Inflammatory macrophage treated with lipopolysaccharide for 4 hours (primary cell): ENCODE measurements at regions not wholly inside any gene's neighbourhood (a gene's known extent, or its start where the extent isn't known, plus 50 kb on each side); places are given as distances from the start of the nearest gene placed in this dataset.
A peak's percentile ranks its signal among the peaks of the same experiment; 100 is the strongest.
"Not testable (repeated sequence)": the region's sequence is repeated elsewhere in the genome, so short reads cannot be mapped to it uniquely, and the experiment has no call there.

Source experiments
- DNase-seq: peaks from one replicate; pipeline ENCODE4 v3.0.0-alpha.2; 2020

GRCh38 chr1:79773385-79773784 lies 766.9 kb upstream of the ADGRL4 start:
- DNase-seq = no peak

GRCh38 chr1:79762461-79762860 lies 755.9 kb upstream of the ADGRL4 start:
- no peak for DNase-seq

- no peak for DNase-seq
These were observed 754.0 kb upstream of the ADGRL4 start for GRCh38 chr1:79760531-79760930.

GRCh38 chr1:79749607-79750006 lies 743.1 kb upstream of the ADGRL4 start:
- no peak for DNase-seq

GRCh38 chr1:79745929-79746328 lies 739.4 kb upstream of the ADGRL4 start:
- DNase-seq = no peak

DNA sequence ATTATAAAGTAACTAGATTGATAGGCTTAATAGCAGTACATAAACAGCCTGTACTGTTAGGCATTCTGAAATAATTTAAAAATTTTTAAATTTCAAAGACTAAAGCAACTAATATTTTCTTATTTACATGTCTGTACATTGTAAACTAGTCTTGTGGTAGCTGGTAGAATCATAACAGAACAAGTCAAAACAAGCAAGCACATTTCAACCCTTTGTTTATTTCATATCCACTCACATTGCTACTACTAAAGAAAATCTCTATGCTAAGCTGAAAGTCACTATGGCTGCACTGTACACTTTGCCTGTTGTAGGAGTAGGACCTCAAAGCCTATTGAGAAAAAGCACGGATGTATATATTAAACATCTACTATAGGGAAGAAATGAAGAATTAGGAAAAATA lies 738.2 kb upstream of the ADGRL4 start:
- DNase-seq = no peak

- DNase-seq = no peak
These were observed 735.3 kb upstream of the ADGRL4 start for GRCh38 chr1:79741720-79742421.

DNA sequence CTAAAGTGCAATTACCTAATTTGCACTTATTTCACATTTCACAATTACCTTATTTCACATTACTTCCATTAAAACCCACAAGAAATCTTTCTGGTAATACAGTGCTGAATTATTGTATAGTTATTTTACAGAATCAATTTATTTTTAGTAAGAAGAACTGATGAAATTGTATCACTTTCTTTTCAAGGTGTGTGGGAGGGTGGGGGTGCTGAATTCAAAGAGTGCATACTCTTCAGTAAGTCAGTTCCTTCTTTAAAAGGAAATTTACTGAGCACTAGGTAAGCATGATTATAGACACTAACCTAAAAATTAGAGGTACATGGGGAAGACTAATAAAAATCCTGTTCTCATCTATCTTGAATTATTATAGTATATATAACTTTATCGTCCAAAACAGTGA lies 731.6 kb upstream of the ADGRL4 start:
- no peak for DNase-seq

GRCh38 chr1:79737193-79737592 lies 730.7 kb upstream of the ADGRL4 start:
- DNase-seq = peak; percentile 8

- DNase-seq = no peak
These were observed 726.4 kb upstream of the ADGRL4 start for GRCh38 chr1:79732950-79733349.

- no peak for DNase-seq
These were observed 720.4 kb upstream of the ADGRL4 start for GRCh38 chr1:79726911-79727310.

- no peak for DNase-seq
These were observed 719.8 kb upstream of the ADGRL4 start for GRCh38 chr1:79726321-79726720.

- DNase-seq = no peak
These were observed 709.9 kb upstream of the ADGRL4 start for GRCh38 chr1:79716447-79716846.

DNA sequence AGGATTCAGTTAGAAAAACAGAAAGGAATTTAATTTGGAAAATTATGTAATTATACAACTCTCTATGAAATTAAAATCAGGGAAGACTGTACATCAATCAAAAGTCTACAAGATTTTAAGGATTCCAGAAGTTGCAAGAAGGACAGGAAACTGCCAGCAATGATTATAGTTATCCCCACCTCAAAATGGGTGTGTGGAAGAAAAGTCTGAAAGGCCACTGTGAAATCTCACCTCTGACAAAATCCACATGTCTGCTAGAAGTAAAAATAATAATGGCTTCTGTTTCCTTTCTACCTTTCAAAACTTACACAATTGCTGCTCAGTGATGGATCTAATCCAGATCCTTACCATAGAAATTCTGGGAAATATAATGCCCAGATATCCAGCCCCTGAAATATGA lies 708.1 kb upstream of the ADGRL4 start:
- DNase-seq = no peak

- no peak for DNase-seq
These were observed 704.5 kb upstream of the ADGRL4 start for GRCh38 chr1:79711001-79711431.

GRCh38 chr1:79708646-79709265 lies 702.2 kb upstream of the ADGRL4 start:
- DNase-seq = no peak

GRCh38 chr1:79705218-79705617 lies 698.7 kb upstream of the ADGRL4 start:
- DNase-seq = no peak

DNA sequence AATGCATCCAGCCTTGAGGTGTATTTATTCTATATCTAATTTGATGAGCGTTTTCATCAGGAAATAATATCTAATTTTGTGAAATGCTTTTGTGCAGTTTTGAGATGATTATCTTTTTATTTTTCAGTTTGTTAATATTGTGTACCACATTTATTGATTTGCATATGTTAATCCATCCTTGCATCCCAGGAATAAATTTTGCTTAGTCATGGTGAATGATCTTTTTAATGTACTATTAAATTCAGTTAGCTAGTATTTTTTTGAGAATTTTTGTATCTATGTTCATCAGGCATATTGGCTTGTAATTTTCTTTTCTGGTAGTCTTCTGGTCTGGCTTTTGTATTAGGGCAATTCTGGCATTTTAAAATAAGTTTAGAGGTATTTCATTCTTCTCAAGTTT lies 697.5 kb upstream of the ADGRL4 start:
- DNase-seq = no peak

DNA sequence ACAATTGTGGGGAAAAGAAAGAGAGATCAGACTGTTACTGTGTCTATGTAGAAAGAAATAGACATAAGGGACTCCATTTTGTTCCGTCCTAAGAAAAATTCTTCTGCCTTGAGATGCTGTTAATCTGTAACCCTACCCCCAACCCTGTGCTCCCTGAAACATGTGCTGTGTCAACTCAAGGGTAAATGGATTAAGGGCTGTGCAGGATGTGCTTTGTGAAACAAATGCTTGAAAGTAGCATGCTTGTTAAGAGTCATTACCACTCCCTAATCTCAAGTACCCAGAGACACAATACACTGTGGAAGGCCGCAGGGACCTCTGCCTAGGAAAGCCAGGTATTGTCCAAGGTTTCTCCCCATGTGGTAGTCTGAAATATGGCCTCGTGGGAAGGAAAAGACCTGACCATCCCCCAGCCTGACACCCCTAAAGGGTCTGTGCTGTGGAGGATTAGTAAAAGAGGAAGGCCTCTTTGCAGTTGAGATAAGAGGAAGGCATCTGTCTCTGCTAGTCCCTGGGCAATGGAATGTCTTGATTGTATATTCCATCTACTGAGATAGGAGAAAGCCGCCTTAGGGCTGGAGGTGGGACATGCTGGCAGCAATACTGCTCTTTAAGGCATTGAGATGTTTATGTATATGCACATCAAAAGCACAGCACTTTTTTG lies 695.9 kb upstream of the ADGRL4 start:
- not testable (repeated sequence) for DNase-seq

DNA sequence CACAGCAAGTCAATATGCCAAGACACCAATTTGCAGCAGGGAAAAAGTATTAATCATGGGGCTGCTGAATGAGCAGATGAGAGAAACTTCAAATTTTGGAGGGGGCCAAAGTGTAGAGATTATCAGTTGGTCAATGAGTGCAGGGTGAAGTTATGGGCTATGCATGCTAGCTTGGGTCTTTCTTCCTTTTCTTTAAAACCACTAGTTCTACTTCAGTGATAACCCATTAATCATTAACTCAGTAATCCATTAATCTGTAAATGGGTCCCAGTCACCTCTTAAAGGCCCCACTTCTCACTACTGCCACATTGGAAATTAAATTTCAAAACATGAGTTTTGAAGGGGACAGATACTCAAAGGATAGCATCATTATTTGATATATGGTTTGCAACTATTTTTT lies 688.6 kb upstream of the ADGRL4 start:
- DNase-seq = no peak

GRCh38 chr1:79694241-79694640 lies 687.7 kb upstream of the ADGRL4 start:
- no peak for DNase-seq

DNA sequence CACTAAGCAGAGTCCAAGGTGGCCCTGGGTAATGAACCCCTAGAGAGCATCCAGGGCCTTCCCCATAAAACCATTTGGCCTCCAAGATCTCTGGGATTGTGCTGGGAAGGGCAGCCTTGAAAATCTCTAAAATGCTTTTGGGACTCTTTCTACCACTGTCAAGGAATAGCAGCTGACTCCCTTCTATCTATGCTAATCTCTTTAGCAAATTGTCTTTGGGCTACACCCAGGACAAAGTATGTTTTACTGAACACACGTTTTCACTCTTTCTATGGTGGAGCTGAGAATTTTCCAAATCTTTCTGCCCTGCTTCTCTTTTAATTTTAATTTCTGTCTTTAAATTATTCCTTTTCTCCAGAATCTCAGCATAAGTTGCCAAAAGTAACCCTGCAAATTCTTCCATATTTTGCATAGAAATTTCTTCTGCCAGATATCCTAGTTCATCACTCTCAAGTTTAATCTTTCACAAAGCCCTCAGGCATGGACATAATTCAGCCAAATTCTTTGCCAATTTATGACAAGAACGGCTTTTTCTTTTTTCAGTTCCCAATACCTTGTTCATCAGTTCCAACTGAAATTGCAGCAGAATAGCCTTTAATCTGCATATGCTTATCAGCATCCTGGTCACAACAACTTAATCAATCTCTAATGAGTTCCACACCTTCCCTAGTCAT lies 687.0 kb upstream of the ADGRL4 start:
- no peak for DNase-seq

- DNase-seq = no peak
These were observed 686.0 kb upstream of the ADGRL4 start for GRCh38 chr1:79692519-79692918.

DNA sequence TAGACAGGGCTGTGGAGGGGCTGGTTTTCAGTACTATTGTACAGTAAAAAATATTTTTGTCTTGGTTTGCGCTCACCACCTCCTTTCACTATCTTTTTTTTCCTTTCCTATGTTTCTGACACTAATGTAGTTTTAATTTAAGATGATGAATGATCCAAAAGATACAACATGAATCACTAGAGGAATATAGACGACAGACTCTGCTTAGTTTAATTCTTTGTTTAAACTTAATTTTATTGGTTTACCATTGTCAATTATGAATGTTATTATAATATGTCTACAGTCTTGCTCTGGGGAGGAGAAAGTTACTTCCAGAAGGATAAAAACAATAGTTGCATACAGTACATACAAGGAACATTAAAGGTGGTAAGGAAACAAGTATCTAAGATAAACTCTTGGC lies 682.4 kb upstream of the ADGRL4 start:
- DNase-seq = no peak
